22Rv1 (cell line): ENCODE measurements at regions not wholly inside any gene's neighbourhood (a gene's known extent, or its start where the extent isn't known, plus 50 kb on each side); places are given as distances from the start of the nearest gene placed in this dataset.
"Not testable (repeated sequence)": the region's sequence is repeated elsewhere in the genome, so short reads cannot be mapped to it uniquely, and the experiment has no call there.

Experiments used
- CTCF ChIP-seq: fragments of 450-650 bp; IDR thresholded peaks from 2 replicates; pipeline ENCODE4 v1.5.1; 2017; ENCODE audit warnings: mild to moderate bottlenecking
- ZFX ChIP-seq: fragments of 450-650 bp; IDR thresholded peaks from 2 replicates; pipeline ENCODE4 v1.6.1; 2017; ENCODE audit warnings: antibody characterized with exemption, borderline replicate concordance

GRCh38 chr20:16873124-16873523 is 125.0 kb downstream of the OTOR start:
- TF ChIP-seq CTCF, ZFX: not testable (repeated sequence)
